ENCODE measurements at regions not wholly inside any gene's neighbourhood (a gene's known extent, or its start where the extent isn't known, plus 50 kb on each side); places are given as distances from the start of the nearest gene placed in this dataset.

GRCh38 chr3:161600173-161600572, 103.6 kb downstream of the OTOL1 start:
- Mint-ChIP-seq H3K27me3 (no peaks in the 10 kb centered on the region), H3K9me3 (ENCODE audit: low read depth) (no peaks in the 10 kb centered on the region), H3K27ac (no peak overlapping the region), H3K4me1 (ENCODE audit: low read depth) (peaks cover 13% of the 10 kb centered on the region), H3K36me3 (ENCODE audit: insufficient read depth) (no peaks in the 10 kb centered on the region), H3K4me3 (ENCODE audit: low read depth) (no peak overlapping the region)
- no peak for TF ChIP-seq CTCF (IDR thresholded peaks at IDR 0.05; ENCODE audit: unreplicated experiment)
- no peak for DNase-seq (ENCODE audit: low spot score, unreplicated experiment)

- no peaks in the 10 kb centered on the region for H3K9me3 Mint-ChIP-seq (ENCODE audit: low read depth)
- peaks cover 13% of the 10 kb centered on the region for H3K4me1 Mint-ChIP-seq (ENCODE audit: low read depth)
- no peak overlapping the region for H3K27ac Mint-ChIP-seq
- no peaks in the 10 kb centered on the region for H3K27me3 Mint-ChIP-seq
- no peaks in the 10 kb centered on the region for H3K36me3 Mint-ChIP-seq (ENCODE audit: insufficient read depth)
- DNase-seq (ENCODE audit: low spot score, unreplicated experiment): no peak
- H3K4me3 Mint-ChIP-seq (ENCODE audit: low read depth): no peak overlapping the region
- no peak for TF ChIP-seq CTCF (IDR thresholded peaks at IDR 0.05; ENCODE audit: unreplicated experiment)
Observed at GRCh38 chr3:161602475-161602874, 105.9 kb downstream of the OTOL1 start.

- TF ChIP-seq CTCF (IDR thresholded peaks at IDR 0.05; ENCODE audit: unreplicated experiment): no peak
- Mint-ChIP-seq H3K4me3 (ENCODE audit: low read depth) (no peak overlapping the region), H3K36me3 (ENCODE audit: insufficient read depth) (no peaks in the 10 kb centered on the region), H3K27ac (no peak overlapping the region), H3K27me3 (no peaks in the 10 kb centered on the region), H3K9me3 (ENCODE audit: low read depth) (no peaks in the 10 kb centered on the region), H3K4me1 (ENCODE audit: low read depth) (peaks cover 13% of the 10 kb centered on the region)
- no peak for DNase-seq (ENCODE audit: low spot score, unreplicated experiment)
Observed at GRCh38 chr3:161602918-161603317, 106.3 kb downstream of the OTOL1 start.

GRCh38 chr3:161607056-161607455, 110.4 kb downstream of the OTOL1 start:
- no peak for DNase-seq (ENCODE audit: low spot score, unreplicated experiment)
- TF ChIP-seq CTCF (IDR thresholded peaks at IDR 0.05; ENCODE audit: unreplicated experiment): no peak
- H3K4me3 Mint-ChIP-seq (ENCODE audit: low read depth): no peak overlapping the region
- no peaks in the 10 kb centered on the region for H3K27me3 Mint-ChIP-seq
- no peaks in the 10 kb centered on the region for H3K4me1 Mint-ChIP-seq (ENCODE audit: low read depth)
- H3K36me3 Mint-ChIP-seq (ENCODE audit: insufficient read depth): no peaks in the 10 kb centered on the region
- no peak overlapping the region for H3K27ac Mint-ChIP-seq
- H3K9me3 Mint-ChIP-seq (ENCODE audit: low read depth): peaks cover 7% of the 10 kb centered on the region

- no peak overlapping the region for H3K27ac Mint-ChIP-seq
- H3K9me3 Mint-ChIP-seq (ENCODE audit: low read depth): no peaks in the 10 kb centered on the region
- H3K36me3 Mint-ChIP-seq (ENCODE audit: insufficient read depth): no peaks in the 10 kb centered on the region
- TF ChIP-seq CTCF (IDR thresholded peaks at IDR 0.05; ENCODE audit: unreplicated experiment): no peak
- H3K4me1 Mint-ChIP-seq (ENCODE audit: low read depth): no peaks in the 10 kb centered on the region
- H3K27me3 Mint-ChIP-seq: no peaks in the 10 kb centered on the region
- DNase-seq (ENCODE audit: low spot score, unreplicated experiment): no peak
- no peak overlapping the region for H3K4me3 Mint-ChIP-seq (ENCODE audit: low read depth)
Observed at GRCh38 chr3:161619351-161619750, 122.7 kb downstream of the OTOL1 start.

Measured in progenitor cell of endocrine pancreas (in vitro differentiated cells).